Osteocyte (in vitro differentiated cells): ENCODE measurements at regions not wholly inside any gene's neighbourhood (a gene's known extent, or its start where the extent isn't known, plus 50 kb on each side); places are given as distances from the start of the nearest gene placed in this dataset.

ENCODE experiments used
- DNase-seq: peaks from one replicate; pipeline ENCODE4 v3.0.0; 2021; ENCODE audit warnings: mixed read lengths; ENCODE audit not compliant: unreplicated experiment; ENCODE audit errors: extremely low spot score
- H3K27ac Mint-ChIP-seq: one replicate; pipeline ENCODE4 v1.8.0; 2021; ENCODE audit warnings: mild to moderate bottlenecking, mixed read lengths; ENCODE audit not compliant: unreplicated experiment
- H3K27me3 Mint-ChIP-seq: one replicate; pipeline ENCODE4 v1.8.0; 2021; ENCODE audit warnings: mixed read lengths; ENCODE audit not compliant: unreplicated experiment
- H3K36me3 Mint-ChIP-seq: one replicate; pipeline ENCODE4 v1.8.0; 2021; ENCODE audit warnings: mixed read lengths; ENCODE audit not compliant: unreplicated experiment
- H3K4me1 Mint-ChIP-seq: one replicate; pipeline ENCODE4 v1.8.0; 2021; ENCODE audit warnings: mixed read lengths; ENCODE audit not compliant: unreplicated experiment
- H3K4me3 Mint-ChIP-seq: one replicate; pipeline ENCODE4 v1.8.0; 2021; ENCODE audit warnings: mild to moderate bottlenecking, moderate library complexity, mixed read lengths; ENCODE audit not compliant: unreplicated experiment
- H3K9me3 Mint-ChIP-seq: one replicate; pipeline ENCODE4 v1.8.0; 2021; ENCODE audit warnings: mixed read lengths; ENCODE audit not compliant: unreplicated experiment
- CTCF ChIP-seq: fragments of 200-600 bp; sonication (generic); IDR thresholded peaks from 2 replicates; pipeline ENCODE4 v1.5.0; 2021; ENCODE audit warnings: antibody characterized with exemption, mild to moderate bottlenecking, moderate library complexity

GRCh38 chr2:12641441-12641840, 75.3 kb upstream of the TRIB2 start:
- H3K4me3 Mint-ChIP-seq, result no peak overlapping the region
- H3K36me3 Mint-ChIP-seq, result no peaks in the 10 kb centered on the region
- no peaks in the 10 kb centered on the region for H3K27me3 Mint-ChIP-seq
- H3K4me1 Mint-ChIP-seq, result peaks cover 8% of the 10 kb centered on the region
- no peak overlapping the region for H3K27ac Mint-ChIP-seq
- H3K9me3 Mint-ChIP-seq, result no peaks in the 10 kb centered on the region
- TF ChIP-seq CTCF, result no peak
- DNase-seq, result no peak

- Mint-ChIP-seq H3K27ac (no peak overlapping the region), H3K9me3 (no peaks in the 10 kb centered on the region), H3K4me3 (no peak overlapping the region), H3K4me1 (peaks cover 2% of the 10 kb centered on the region), H3K27me3 (no peaks in the 10 kb centered on the region), H3K36me3 (no peaks in the 10 kb centered on the region)
- DNase-seq, result no peak
- TF ChIP-seq CTCF, result no peak
Measured at GRCh38 chr2:12642332-12642731, 74.4 kb upstream of the TRIB2 start.

GRCh38 chr2:12642859-12643258, 73.9 kb upstream of the TRIB2 start:
- no peak for TF ChIP-seq CTCF
- no peak for DNase-seq
- H3K4me3 Mint-ChIP-seq, result no peak overlapping the region
- peaks cover 2% of the 10 kb centered on the region for H3K4me1 Mint-ChIP-seq
- no peaks in the 10 kb centered on the region for H3K36me3 Mint-ChIP-seq
- H3K27me3 Mint-ChIP-seq, result no peaks in the 10 kb centered on the region
- H3K9me3 Mint-ChIP-seq, result peaks cover 4% of the 10 kb centered on the region
- H3K27ac Mint-ChIP-seq, result no peak overlapping the region

- H3K9me3 Mint-ChIP-seq, result peaks cover 4% of the 10 kb centered on the region
- no peaks in the 10 kb centered on the region for H3K4me1 Mint-ChIP-seq
- DNase-seq, result no peak
- no peak overlapping the region for H3K4me3 Mint-ChIP-seq
- H3K27me3 Mint-ChIP-seq, result no peaks in the 10 kb centered on the region
- TF ChIP-seq CTCF, result no peak
- H3K36me3 Mint-ChIP-seq, result no peaks in the 10 kb centered on the region
- H3K27ac Mint-ChIP-seq, result no peak overlapping the region
Measured at GRCh38 chr2:12649602-12650400, 66.9 kb upstream of the TRIB2 start.

DNA sequence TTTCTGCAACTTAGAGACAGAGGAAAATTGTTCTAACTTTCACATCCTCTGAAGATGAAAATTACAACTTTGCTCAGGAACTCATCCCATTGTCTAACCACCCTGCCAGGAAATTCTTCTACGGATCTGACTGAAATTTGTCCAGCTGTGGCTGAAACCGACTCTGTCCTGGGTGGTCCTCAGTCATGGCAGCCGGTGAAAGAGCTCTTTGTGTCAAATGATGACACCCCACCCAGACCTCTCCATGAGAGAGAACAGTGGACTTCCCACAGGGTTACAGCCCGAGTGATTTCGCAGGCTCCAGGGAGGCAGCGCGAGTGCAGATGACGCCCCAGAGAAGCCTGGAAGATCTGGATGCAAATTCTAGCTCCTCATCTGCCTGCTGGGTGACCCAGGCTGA, 65.1 kb upstream of the TRIB2 start:
- no peak for TF ChIP-seq CTCF
- H3K27me3 Mint-ChIP-seq, result no peaks in the 10 kb centered on the region
- peaks cover 4% of the 10 kb centered on the region for H3K9me3 Mint-ChIP-seq
- DNase-seq, result no peak
- no peak overlapping the region for H3K27ac Mint-ChIP-seq
- no peaks in the 10 kb centered on the region for H3K36me3 Mint-ChIP-seq
- no peaks in the 10 kb centered on the region for H3K4me1 Mint-ChIP-seq
- H3K4me3 Mint-ChIP-seq, result no peak overlapping the region
